NCI-H2196 (cell line): ENCODE measurements at regions not wholly inside any gene's neighbourhood (a gene's known extent, or its start where the extent isn't known, plus 50 kb on each side); places are given as distances from the start of the nearest gene placed in this dataset.
"Not testable (repeated sequence)": the region's sequence is repeated elsewhere in the genome, so short reads cannot be mapped to it uniquely, and the experiment has no call there.

Source experiments
- DNase-seq: peaks from one replicate; lab custom pipeline; 2025; ENCODE audit not compliant: unreplicated experiment; lab: John Stamatoyannopoulos, UW

DNA sequence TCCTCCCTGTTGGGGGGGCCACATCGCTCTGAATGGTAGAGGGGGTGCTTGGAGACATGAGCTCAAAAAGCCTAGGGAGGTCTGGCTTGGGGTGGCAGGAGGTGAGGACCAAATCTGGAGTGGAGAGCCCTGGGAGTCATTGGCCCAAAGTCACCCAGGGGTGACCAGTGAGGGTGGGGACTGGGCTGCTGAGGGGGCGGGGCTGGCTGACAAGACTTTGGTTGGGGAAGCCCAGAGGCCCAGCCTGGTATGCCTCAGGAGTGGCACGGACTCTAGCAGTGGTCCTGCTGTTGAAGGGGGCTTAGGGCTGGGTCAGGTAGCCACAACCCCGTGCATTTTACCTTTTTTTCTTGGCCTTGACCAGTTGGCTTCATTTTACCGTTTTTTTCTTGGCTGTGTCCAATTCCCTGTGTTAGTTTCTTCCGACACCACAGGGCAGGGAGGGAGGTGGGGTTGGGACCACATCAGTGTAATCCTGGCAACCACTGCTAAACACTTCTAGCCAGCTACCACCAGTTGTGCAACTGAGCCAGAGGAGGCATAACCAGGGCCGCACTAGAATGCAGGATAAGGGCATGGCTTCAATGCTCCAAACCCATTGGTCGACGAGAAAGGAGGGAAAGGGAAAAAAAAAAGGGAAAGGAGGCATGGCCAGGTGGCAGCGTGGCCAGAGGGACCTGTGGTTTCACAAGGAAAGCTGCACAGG lies 105.3 kb upstream of the C2CD4B start:
- DNase-seq, result no peak

DNA sequence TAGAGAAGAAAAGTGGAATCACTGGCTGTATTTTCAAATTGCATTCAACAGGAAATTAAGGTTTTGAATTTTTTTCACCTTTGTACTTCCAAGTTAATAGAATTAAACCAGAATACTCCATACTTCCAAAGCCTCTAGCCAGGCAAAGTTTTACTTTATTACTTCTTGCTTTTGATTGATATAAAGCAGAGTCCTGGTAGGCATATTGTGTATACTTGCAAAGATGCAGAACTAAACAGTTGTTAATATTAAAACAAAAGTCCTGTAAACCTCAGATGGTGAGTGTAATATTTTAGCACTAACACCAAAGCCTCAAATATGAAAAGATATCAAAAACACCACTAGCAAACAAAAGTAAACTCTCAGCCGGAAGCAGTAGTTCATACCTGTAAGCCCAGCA lies 107.2 kb upstream of the C2CD4B start:
- no peak for DNase-seq

DNA sequence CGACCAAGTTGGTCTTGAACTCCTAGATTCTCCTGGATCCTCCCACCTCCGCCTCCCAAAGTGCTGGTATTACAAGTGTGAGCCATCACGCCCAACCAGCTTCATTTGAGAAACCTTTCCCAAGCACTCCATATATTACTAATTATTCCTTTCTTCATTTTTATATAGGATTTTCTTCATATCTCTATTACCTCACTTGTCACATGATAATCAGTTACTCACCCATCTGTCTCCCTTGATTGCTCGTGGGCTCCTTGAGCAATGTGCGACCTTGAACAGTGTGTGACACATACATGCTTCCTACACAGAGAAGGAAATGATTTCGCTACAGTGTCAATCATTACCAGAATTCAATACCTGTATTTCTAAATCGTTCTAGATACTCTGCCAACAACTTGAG lies 110.7 kb upstream of the C2CD4B start:
- no peak for DNase-seq

DNA sequence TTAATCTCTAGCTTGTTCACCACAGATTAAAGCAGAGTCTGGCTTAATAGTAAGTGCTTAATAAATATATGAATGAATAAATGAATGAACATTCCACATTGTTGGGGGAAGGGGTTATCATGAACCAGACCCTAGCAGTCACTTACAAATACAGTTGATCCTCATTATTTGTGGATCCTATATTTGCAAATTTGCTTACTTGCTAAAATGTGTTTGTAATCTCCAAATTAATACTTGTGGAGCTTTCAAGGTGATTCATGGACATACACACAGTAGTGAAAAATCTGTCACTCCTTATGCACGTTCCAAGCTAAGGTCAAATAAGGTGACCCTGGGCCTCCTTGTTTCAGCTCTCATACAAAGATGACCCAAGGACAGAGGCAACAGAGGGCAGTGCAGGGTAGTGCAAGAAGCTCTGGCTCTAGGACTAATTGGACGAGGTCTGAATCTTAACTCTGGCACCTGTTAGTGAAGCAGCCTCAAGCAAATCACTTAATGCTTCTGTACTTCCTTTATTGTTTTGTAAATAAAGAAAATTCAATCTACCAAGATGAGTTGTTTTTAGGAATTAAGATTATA lies 112.8 kb upstream of the C2CD4B start:
- DNase-seq, result no peak

DNA sequence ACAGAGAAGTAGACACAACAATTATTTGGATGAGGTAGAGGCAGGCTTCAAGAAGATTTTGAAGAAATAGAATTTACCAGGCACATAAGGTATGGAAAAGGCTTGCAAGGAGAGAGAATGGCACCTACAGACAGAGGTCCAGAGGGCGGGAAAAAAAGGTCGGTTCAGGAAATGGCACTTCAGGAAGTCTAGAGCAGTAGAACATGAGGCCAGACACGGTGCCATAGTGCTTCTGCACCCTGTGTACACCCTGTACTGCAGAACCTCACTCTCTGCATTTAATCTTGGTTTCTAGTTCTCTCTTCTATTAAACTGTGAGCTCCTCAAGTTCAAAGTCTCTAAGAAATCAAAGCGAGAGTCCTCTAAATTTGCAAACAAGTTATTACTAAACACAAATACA lies 113.4 kb upstream of the C2CD4B start:
- DNase-seq, result no peak

DNA sequence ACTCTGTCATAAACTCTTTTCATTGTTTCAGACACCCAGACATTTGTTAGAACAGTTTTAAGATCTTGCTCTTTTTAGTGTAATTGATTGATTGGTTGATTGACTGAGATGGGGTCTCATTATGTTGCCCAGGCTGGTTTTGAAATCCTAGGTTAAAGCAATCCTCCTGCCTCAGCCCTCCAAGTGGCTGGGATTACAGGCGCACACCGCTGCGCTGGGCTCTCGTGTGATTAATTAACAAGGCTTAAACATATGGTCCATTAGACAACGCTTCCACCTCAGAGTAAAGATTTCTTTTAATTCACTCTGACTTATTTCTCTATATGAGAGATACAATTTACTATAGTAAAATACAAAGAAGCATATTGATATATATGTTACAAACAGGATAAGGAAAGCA lies 114.0 kb upstream of the C2CD4B start:
- no peak for DNase-seq

DNA sequence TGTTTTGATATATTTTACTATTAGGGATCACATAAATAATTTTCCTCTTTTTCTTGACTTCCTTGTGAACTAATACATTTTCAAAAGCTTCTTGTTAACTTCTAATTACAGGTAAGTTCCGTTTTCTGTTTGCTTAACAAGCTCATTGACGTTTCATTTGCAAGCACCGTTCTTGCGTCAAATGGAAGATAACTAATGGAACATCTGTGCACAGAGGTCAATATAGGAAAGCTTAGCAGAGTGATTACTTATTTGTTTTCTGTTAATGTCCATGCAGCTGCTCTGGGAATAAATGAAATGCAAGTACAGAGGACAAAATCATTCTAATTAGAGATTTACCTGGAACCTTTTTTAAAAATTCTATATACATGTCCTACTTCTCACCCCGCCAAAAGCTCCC lies 115.5 kb upstream of the C2CD4B start:
- no peak for DNase-seq

DNA sequence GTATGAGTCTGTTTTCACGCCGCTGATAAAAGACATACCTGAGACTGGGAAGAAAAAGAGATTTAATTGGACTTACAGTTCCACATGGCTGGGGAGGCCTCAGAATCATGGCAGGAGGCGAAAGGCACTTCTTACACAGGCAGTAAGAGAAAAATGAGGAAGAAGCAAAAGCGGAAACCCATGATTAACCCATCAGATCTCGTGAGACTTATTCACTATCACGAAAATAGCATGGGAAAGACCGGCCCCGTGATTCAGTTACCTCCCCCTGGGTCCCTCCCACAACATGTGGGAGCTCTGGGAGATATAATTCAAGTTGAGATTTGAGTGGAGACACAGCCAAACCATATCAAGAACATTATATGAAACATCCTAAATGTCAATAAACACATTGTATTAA lies 116.7 kb upstream of the C2CD4B start:
- DNase-seq, result not testable (repeated sequence)

DNA sequence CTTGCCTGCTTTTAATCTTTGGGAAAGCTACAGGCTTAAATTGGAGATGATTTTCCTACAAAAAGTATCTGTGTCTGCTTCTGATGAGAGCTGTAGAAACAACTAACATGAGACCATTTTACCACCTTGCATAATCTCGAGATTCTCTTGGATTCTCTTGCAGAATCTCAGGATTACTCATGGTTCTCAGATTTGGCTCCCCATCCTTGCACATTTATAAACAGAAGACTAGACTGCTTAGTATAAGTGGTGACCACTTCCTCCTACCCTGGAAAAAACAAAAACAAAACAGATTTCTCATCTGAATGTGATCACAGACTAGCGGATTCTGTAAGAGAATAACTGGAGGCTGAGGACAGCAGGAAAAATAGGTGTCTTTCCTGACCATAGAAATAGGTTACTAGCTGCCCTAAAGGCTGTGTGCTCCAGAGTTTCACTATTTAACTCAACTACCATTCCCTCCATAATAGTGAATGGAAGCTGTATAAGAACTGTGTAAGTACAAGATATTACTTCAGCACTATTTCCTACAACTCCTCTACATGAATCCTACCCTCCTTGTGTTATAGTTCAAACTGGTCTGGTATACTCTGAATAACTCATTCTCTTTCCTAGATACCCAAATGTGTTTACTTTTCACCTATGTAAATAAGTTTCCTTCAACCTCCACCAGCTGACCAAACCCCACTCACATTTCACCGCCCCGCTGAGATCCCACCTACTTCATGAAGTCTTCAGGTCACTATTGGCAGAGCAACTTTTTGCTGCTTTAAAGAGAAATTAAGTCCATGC lies 122.2 kb upstream of the C2CD4B start:
- no peak for DNase-seq

DNA sequence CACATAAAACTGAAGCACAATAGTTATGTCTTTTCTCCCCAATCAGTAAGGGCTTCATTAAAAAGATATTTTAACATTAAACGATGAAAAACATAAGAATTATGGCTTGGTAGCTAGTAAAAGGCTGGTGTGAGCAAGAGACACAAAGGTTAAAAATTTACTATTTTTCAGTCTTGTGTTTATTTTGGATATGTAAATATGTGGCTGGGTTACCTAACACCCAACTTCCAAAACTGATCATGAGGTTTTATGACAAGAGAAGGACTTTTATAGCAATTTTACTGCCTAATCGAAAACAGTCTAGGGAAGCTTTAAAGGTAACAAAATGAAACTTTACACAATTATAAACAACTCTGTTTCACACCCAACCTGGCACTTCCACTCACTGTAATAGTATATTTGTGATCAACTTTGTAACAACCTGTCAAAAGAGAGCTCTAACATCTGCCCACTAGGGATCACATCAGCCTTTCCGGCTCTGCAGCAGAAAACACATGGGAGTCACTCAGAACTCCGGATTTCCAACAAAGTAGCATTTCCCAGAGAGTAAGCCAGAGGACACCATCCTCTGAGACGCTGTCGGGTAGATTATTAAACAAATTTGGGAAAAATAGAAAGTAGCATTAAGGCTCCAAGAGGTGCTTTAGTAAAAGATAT lies 123.4 kb upstream of the C2CD4B start:
- no peak for DNase-seq

DNA sequence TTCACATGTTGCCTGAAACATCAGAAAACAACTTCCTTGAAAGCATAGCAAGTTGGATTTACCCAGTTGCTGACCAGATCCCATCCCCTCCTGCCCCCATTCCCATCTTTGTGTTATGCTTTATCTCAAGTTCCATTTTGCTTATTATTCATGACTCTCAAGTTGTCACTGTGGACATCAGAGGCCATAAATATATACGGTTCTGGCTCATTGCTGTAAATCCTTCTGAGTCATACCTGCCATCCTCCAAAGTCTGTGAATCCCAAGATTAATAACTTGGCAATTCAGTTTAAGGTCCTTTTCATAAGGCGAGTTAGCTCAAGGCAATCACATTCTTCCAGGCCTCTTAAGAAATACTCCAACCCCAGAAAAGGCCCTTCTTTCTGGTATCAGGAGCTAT lies 126.2 kb upstream of the C2CD4B start:
- DNase-seq, result no peak

DNA sequence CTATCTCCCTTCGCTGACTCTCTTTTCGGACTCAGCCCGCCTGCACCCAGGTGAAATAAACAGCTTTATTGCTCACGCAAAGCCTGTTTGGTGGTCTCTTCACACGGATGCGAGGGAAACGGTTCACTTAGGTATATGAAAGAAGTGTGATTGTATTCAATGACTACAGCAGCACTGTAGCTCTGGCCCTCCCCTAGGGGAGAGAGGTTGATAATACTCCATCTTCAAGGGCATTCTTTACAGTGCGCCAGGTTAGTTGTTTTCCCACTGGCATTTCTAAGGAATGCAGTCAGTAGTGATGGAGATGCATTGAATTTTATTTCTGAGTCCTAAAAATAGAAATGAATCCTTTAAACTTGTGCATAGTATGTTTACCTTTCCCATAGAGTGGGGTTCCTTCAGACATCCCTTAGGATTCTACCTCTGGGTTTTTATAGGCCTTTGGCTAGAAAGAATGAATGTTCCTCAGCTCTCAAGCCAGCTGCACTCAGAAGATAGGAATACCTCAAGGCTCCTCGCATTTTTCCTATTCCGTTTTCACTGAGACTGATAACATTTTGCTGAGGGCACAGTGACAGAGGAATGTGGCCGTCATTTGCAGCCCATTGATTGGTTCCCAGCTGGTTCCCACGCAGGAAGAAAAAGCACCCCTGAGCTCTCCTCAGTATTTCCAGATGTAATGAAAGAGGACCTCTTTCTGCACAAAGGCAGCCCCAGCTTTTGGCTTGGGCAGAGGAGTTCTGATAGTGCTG lies 131.8 kb upstream of the C2CD4B start:
- no peak for DNase-seq

DNA sequence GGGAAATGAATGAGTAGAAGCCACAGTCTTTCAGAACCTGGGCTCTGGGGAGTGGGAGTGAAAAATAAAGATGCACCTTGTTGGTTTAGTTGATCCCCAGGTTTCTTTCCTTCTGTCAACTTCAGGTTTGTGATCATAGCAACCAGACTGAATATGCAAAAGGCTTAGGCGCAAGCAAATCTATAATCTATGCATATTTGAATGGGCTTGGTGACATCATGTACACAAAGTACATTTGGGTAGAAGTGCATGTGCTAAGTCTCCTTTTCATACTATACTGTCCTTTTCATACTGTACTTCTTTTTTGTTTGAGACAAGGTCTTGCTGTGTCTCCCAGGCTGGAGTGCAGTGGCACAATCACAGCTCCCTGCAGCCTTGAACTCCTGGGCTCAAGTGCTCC lies 132.4 kb upstream of the C2CD4B start:
- DNase-seq, result no peak

DNA sequence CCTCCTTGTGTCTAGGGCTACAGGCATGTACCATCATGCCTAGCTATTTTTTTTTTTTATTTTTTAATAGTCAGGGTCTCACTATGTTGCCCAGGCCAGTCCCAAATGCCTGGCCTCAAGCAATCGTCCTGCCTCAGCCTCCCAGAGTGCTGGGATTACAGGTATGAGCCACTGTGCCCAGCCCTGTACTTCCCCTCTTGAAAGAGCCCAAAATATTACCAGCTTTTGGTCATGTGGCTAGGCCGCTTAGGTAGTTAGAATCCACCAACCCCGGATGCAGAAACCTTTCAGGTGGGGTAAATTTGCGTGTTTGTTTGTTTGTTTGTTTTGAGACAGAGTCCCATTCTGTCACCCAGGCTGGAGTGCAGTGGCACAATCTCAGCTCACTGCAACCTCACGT lies 132.8 kb upstream of the C2CD4B start:
- DNase-seq, result no peak

DNA sequence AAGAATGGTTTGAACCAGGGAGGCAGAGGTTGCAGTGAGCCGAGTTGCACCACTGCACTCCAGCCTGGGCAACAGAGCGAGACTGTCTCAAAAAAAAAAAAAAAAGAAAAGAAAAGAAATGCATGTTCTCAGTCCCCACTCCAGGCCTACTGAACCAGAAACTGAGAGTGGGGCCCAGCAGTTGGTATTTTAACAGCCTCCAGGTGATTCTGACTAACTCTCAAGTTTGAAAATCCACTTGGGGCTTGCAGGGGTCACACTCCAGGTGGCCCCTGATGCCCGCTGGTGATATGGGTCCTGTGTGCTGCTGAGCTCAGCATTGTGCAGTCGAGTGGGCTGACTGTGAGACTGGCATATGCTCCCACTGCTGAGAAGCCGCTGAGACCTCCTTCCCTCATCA lies 133.7 kb upstream of the C2CD4B start:
- DNase-seq, result no peak

DNA sequence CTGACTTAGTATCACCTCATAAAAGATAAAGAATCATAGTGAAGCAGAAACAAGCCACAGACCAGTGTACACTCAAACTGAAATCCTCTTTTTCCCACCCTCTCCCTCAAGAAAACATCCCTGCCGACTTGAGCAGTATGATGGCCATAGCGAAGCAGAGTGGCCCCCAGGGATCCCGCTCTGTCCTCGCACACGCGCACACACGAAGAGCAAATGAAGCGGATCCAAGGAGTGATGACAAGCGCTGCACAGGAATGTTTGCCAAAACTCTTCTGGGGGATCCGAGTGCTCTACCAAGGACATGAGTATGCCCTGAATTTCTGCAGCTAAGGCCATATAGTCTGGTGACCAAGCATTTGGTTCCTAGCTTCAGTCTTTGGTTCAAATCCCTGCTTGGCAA lies 134.5 kb upstream of the C2CD4B start:
- DNase-seq, result no peak

DNA sequence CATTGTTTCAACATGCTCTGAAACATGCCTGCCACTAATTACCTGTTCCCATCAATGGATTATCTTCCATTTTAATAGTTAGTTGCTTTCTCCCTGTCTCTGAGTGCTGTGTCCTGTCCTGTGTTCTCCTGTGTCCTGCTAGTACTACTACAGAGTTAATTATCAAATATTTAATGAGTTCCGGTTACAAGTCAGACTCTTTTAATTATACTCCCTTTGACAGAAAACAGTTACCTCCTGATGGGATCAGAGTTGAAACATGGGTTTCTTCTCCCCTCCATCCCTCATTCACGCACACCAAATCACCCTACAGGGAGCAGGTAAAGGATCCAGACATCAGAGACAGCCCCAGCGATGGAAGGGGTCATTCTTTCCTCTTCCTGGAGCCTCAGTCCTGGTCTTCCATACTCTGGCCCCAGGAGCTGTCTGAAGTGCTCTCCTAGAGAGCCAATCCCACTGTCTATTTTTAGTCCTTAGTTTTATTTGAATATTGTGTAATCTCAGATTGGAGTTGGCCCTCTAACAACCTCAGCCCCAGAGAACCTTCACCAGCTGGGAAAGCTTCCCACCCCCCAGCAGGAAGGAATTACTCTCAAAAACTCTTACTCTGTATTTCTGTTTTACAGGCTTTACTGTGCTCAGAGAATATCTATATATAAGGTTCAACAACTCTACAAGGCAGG lies 137.0 kb upstream of the C2CD4B start:
- DNase-seq, result no peak

DNA sequence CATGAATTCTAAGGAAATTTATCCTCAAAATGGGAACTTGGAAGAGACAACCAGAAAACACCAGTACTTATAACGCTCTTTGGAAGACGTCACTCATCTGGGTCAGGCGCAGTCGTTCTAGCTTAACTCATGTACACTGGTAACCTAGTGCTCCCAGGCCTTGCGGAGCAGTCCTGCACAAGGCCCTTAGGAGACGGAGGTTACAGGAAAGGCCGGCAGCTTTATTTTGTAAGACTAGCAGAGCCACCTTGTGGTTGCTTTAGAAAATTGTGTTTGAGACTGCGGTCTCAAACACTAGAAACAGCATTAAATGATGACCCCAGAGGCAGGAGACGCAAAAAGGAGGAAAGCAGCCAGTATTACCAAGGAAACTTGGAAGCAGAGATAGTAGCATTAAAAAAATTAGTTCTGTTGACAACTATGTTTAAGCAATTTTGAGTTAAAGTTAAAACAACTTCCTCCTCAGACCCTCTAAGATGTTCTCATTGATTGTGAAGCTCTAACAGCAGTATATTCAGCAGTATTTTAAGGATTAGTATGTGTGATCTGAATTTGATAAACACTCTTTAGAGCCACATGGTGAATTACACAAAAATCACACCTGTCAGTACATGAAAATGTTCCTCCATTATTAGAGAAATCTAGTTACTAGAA lies 141.9 kb upstream of the C2CD4B start:
- DNase-seq, result peak; percentile 68

DNA sequence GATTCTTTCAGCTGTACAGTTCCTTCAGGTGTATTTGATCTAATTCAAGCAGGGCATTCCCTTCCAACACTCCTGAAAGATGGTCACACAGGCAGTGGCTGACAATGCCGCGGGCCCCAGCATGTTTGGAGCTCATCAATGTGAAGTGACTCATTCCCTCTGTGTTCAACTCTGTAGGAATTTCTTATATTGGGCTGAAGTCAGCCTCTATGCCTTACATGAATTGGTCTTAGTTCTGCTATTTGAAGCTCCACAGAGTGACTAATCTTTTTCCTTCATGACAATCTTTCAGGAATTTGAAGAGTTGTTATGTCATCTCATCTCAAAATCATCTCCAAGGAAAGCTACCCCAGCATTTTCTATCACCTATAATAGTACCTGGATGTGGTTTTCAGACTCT lies 142.5 kb upstream of the C2CD4B start:
- DNase-seq, result no peak

DNA sequence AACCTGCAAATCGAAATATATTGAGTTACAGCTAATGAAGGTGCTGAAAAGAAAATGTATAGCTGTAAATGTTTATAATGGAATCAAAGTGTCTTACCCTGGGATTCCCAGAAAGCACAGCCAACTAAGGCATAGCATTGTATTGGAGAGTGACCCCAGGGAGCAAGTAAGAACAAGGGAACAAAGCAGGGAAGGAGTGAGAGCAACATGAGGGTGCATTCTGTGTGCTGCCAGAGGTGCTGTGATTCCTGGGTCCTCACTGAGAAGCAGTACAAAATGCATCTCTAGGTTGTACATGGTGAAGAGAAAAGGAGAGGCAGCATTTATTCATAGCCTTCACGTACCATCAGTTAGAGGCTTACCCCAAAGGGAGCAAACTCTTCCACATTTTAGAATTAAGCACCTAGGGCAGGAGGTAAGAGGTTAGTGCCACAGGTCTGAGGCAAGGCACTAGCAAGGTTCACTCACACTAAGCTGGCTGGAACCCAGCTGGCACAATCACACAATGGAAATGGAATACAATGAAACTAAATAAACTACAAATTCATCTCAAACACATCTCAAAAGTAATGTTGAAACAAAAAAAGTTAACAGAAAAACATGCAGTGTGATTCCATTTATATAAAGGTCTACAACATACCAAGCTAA lies 151.5 kb upstream of the C2CD4B start:
- DNase-seq, result no peak
